ENCODE measurements at regions not wholly inside any gene's neighbourhood (a gene's known extent, or its start where the extent isn't known, plus 50 kb on each side); places are given as distances from the start of the nearest gene placed in this dataset.

- TF ChIP-seq NPAS2 (CRISPR knock-in tag; IDR thresholded peaks at IDR 0.05; ENCODE audit: borderline replicate concordance) = no peak
- TF ChIP-seq ZNF256 (CRISPR knock-in tag; conservative IDR thresholded peaks at IDR 0.05) = no peak
- TF ChIP-seq ZNF75D (CRISPR knock-in tag; IDR thresholded peaks at IDR 0.05; ENCODE audit: borderline replicate concordance) = no peak
Observed at GRCh38 chr5:68699966-68700365, 393.8 kb upstream of the SLC30A5 start (continued).

GRCh38 chr5:68707575-68707974 is 386.2 kb upstream of the SLC30A5 start:
- H3K4me2 ChIP-seq (ENCODE audit: low read depth, low read length) = no peak overlapping the region
- no TSS peak for BruUV-seq (replicated peaks)
- no peaks in the 10 kb centered on the region for H3K79me2 ChIP-seq (ENCODE audit: insufficient read depth, low read length)
- no peak for DNase-seq (ENCODE audit: low spot score)
- no peak overlapping the region for H3K27ac ChIP-seq (ENCODE audit: extremely low read length, insufficient read depth, low read length)
- no peaks in the 10 kb centered on the region for H3K36me3 ChIP-seq (replicated peaks in 1 of 2; ENCODE audit: control insufficient read depth in 1 of 2, insufficient read depth in 2 of 2, low read length in 2 of 2)
- ChIA-PET POLR2A (no interaction called here), CTCF (ENCODE audit: low intra/inter-chr PET ratio, low total read pairs) (no interaction called here)
- no peak overlapping the region for H3K9ac ChIP-seq (ENCODE audit: insufficient read depth, low read depth, low read length)
- no peak for FAIRE-seq
- ATAC-seq = no peak
- no peak overlapping the region for H2AFZ ChIP-seq (ENCODE audit: low read length)
- H3K4me3 ChIP-seq (replicated peaks in 1 of 3; ENCODE audit: insufficient read depth in 1 of 3, low read depth in 2 of 3, low read length in 3 of 3) = no peak overlapping the region
- H4K20me1 ChIP-seq (ENCODE audit: insufficient read depth, low read length) = no peaks in the 10 kb centered on the region
- H3K9me3 ChIP-seq (ENCODE audit: low read length) = no peaks in the 10 kb centered on the region
- no peaks in the 10 kb centered on the region for H3K4me1 ChIP-seq (ENCODE audit: insufficient read depth, low read length)
- no peaks in the 10 kb centered on the region for H3K27me3 ChIP-seq (ENCODE audit: control insufficient read depth in 1 of 2, insufficient read depth in 2 of 2, low read length in 2 of 2)
- intact Hi-C loops (cut with micrococcal nuclease; ENCODE audit: unreplicated experiment) = no loop called here
- no peak for TF ChIP-seq ZMYM2 (CRISPR knock-in tag; IDR thresholded peaks at IDR 0.05)
- TF ChIP-seq NFRKB (IDR thresholded peaks at IDR 0.05) = no peak
- TF ChIP-seq TFDP1 (CRISPR knock-in tag; IDR thresholded peaks at IDR 0.05; ENCODE audit: borderline replicate concordance) = no peak
- TF ChIP-seq SOX13 (IDR thresholded peaks at IDR 0.05) = no peak
- TF ChIP-seq SOX13 (CRISPR knock-in tag; conservative IDR thresholded peaks at IDR 0.05 in 1 of 2, IDR thresholded peaks at IDR 0.05 in 1 of 2) = no peak
- in situ Hi-C loops (cut with HindIII; ENCODE audit: extremely low pct_ligation_motif_present, low pct_unique_long_range_greater_than_20kb) = no loop called here
- 2% methylated on average over 2 of the region's 2 CpGs for WGBS (ENCODE audit: low lambda C conversion rate)

Measured in HepG2 (cell line).